GM23338 (cell line): ENCODE measurements at regions not wholly inside any gene's neighbourhood (a gene's known extent, or its start where the extent isn't known, plus 50 kb on each side); places are given as distances from the start of the nearest gene placed in this dataset.

Experiments
- ATAC-seq: fragments of 200-7000 bp; cut with Tn5 transposase; 3 replicates; pipeline ENCODE4 v1.9.1; 2020
- DNase-seq: peaks from one replicate; pipeline ENCODE4 v3.0.0-alpha.2; 2015; ENCODE audit warnings: low spot score
- H2AFZ ChIP-seq: fragments of 200-600 bp; sonication (generic); 2 replicates; pipeline ENCODE4 v1.8.0; 2016; ENCODE audit warnings: antibody characterized with exemption, mild to moderate bottlenecking, moderate library complexity
- H3F3A ChIP-seq: fragments of 200-600 bp; sonication (generic); replicated peaks from 2 replicates; pipeline ENCODE4 v1.8.0; 2017; ENCODE audit warnings: antibody characterized with exemption, mixed run types, low read depth
- H3K27ac ChIP-seq: fragments of 200-600 bp; sonication (generic); 2 replicates; pipeline ENCODE4 v1.6.1; 2016; ENCODE audit warnings: low read depth
- H3K27me3 ChIP-seq: fragments of 200-600 bp; sonication (generic); 2 replicates; pipeline ENCODE4 v1.8.0; 2016; ENCODE audit warnings: mild to moderate bottlenecking, mixed run types, moderate library complexity; ENCODE audit not compliant: insufficient read depth
- H3K36me3 ChIP-seq: fragments of 200-600 bp; sonication (generic); 2 replicates; pipeline ENCODE4 v1.8.0; 2016; ENCODE audit warnings: mild to moderate bottlenecking; ENCODE audit not compliant: insufficient read depth
- H3K4me1 ChIP-seq: fragments of 200-600 bp; sonication (generic); 2 replicates; pipeline ENCODE4 v1.8.0; 2016; ENCODE audit warnings: mild to moderate bottlenecking, moderate library complexity; ENCODE audit not compliant: insufficient read depth
- H3K4me2 ChIP-seq: fragments of 200-600 bp; sonication (generic); 2 replicates; pipeline ENCODE4 v1.7.1; 2017; ENCODE audit warnings: mixed run types
- H3K4me3 ChIP-seq: fragments of 200-600 bp; sonication (generic); 2 replicates; pipeline ENCODE4 v1.6.1; 2016; ENCODE audit warnings: mixed run types
- H3K79me2 ChIP-seq: fragments of 200-600 bp; sonication (generic); replicated peaks from 2 replicates; pipeline ENCODE4 v1.8.0; 2017; ENCODE audit warnings: mild to moderate bottlenecking; ENCODE audit not compliant: insufficient read depth
- H3K9me2 ChIP-seq: fragments of 200-600 bp; sonication (generic); 2 replicates; pipeline ENCODE4 v1.8.0; 2017; ENCODE audit not compliant: insufficient read depth
- H4K20me1 ChIP-seq: fragments of 200-600 bp; sonication (generic); replicated peaks from 2 replicates; pipeline ENCODE4 v1.8.0; 2017; ENCODE audit warnings: mild to moderate bottlenecking; ENCODE audit not compliant: insufficient read depth
- H3K27ac Mint-ChIP-seq: 2 replicates; pipeline ENCODE4 v1.8.0; 2020; ENCODE audit warnings: inconsistent platforms, mild to moderate bottlenecking, moderate library complexity, mixed read lengths
- H3K27me3 Mint-ChIP-seq: 3 replicates; pipeline ENCODE4 v1.8.0; 2022; ENCODE audit warnings: low read depth, mild to moderate bottlenecking, moderate library complexity, mixed read lengths, inconsistent platforms; ENCODE audit not compliant: insufficient read depth, poor library complexity
- H3K36me3 Mint-ChIP-seq: 3 replicates; pipeline ENCODE4 v1.8.0; 2021; ENCODE audit warnings: low read depth, mild to moderate bottlenecking, inconsistent platforms, moderate library complexity, mixed read lengths
- H3K4me1 Mint-ChIP-seq: 3 replicates; pipeline ENCODE4 v1.8.0; 2020; ENCODE audit warnings: mild to moderate bottlenecking, inconsistent platforms, mixed read lengths
- H3K4me3 Mint-ChIP-seq: 3 replicates; pipeline ENCODE4 v1.8.0; 2021; ENCODE audit warnings: moderate library complexity, mild to moderate bottlenecking, inconsistent platforms, mixed read lengths
- H3K9me3 Mint-ChIP-seq: 3 replicates; pipeline ENCODE4 v1.8.0; 2020; ENCODE audit warnings: moderate library complexity, mild to moderate bottlenecking, inconsistent platforms, mixed read lengths
- EZH2 ChIP-seq: fragments of 200-600 bp; sonication (generic); IDR thresholded peaks from one replicate; pipeline ENCODE4 v1.8.0; 2017; ENCODE audit warnings: antibody characterized with exemption, mild to moderate bottlenecking, low read depth; ENCODE audit not compliant: unreplicated experiment
- JUNB ChIP-seq: IDR thresholded peaks from one replicate; pipeline ENCODE4 v1.6.1; 2016; ENCODE audit warnings: antibody characterized with exemption; ENCODE audit not compliant: unreplicated experiment
- NANOG ChIP-seq: IDR thresholded peaks from 2 replicates; pipeline ENCODE4 v1.6.1; 2016; ENCODE audit warnings: antibody characterized with exemption, borderline replicate concordance
- ZNF114 ChIP-seq: fragments of 250-450 bp; sonication (Bioruptor Pico); IDR thresholded peaks from 2 replicates; pipeline ENCODE4 v1.5.0; 2020; ENCODE audit warnings: mild to moderate bottlenecking, moderate library complexity
- TF ChIP-seq, protein P1 (sequence below): fragments of 250-450 bp; sonication (Bioruptor Pico); IDR thresholded peaks from 2 replicates; pipeline ENCODE4 v1.5.0; 2020; ENCODE audit warnings: mild to moderate bottlenecking, moderate library complexity
- TF ChIP-seq, protein P2 (sequence below): IDR thresholded peaks from one replicate; pipeline ENCODE4 v1.6.1; 2018; ENCODE audit warnings: antibody characterized with exemption; ENCODE audit not compliant: unreplicated experiment
- TF ChIP-seq, protein P3 (sequence below): IDR thresholded peaks from 2 replicates; pipeline ENCODE4 v1.6.1; 2016; ENCODE audit warnings: antibody characterized with exemption
- TF ChIP-seq, protein P4 (sequence below), 2 experiments: fragments of 200-600 bp in 1 of 2; sonication (generic) in 1 of 2; conservative IDR thresholded peaks; 2 replicates each; pipeline versions ENCODE4 v1.5.1 to v1.6.1; 2016 to 2017; ENCODE audit warnings: antibody characterized with exemption in 2 of 2, low read depth in 2 of 2, mild to moderate bottlenecking in 2 of 2, moderate library complexity in 1 of 2

- no peak overlapping the region for H3K4me3 Mint-ChIP-seq
- H3K27me3 Mint-ChIP-seq = no peaks in the 10 kb centered on the region
Measured at GRCh38 chr4:114072781-114073180, 93.3 kb upstream of the ARSJ start.

More at GRCh38 chr4:114072781-114073180, 93.3 kb upstream of the ARSJ start:
- Histone ChIP-seq H3K27ac (no peak overlapping the region), H2AFZ (no peak overlapping the region), H4K20me1 (no peaks in the 10 kb centered on the region), H3K4me3 (no peak overlapping the region), H3F3A (no peaks in the 10 kb centered on the region), H3K27me3 (no peaks in the 10 kb centered on the region), H3K79me2 (no peaks in the 10 kb centered on the region), H3K4me1 (no peaks in the 10 kb centered on the region), H3K9me2 (no peaks in the 10 kb centered on the region), H3K36me3 (no peaks in the 10 kb centered on the region), H3K4me2 (no peak overlapping the region)
- Mint-ChIP-seq H3K4me1 (no peaks in the 10 kb centered on the region), H3K27ac (no peak overlapping the region), H3K36me3 (no peaks in the 10 kb centered on the region), H3K9me3 (no peaks in the 10 kb centered on the region; the same call in 2 of the 3 replicates)
- ATAC-seq (no peak), DNase-seq (no peak)
- TF ChIP-seq, protein P1, sequence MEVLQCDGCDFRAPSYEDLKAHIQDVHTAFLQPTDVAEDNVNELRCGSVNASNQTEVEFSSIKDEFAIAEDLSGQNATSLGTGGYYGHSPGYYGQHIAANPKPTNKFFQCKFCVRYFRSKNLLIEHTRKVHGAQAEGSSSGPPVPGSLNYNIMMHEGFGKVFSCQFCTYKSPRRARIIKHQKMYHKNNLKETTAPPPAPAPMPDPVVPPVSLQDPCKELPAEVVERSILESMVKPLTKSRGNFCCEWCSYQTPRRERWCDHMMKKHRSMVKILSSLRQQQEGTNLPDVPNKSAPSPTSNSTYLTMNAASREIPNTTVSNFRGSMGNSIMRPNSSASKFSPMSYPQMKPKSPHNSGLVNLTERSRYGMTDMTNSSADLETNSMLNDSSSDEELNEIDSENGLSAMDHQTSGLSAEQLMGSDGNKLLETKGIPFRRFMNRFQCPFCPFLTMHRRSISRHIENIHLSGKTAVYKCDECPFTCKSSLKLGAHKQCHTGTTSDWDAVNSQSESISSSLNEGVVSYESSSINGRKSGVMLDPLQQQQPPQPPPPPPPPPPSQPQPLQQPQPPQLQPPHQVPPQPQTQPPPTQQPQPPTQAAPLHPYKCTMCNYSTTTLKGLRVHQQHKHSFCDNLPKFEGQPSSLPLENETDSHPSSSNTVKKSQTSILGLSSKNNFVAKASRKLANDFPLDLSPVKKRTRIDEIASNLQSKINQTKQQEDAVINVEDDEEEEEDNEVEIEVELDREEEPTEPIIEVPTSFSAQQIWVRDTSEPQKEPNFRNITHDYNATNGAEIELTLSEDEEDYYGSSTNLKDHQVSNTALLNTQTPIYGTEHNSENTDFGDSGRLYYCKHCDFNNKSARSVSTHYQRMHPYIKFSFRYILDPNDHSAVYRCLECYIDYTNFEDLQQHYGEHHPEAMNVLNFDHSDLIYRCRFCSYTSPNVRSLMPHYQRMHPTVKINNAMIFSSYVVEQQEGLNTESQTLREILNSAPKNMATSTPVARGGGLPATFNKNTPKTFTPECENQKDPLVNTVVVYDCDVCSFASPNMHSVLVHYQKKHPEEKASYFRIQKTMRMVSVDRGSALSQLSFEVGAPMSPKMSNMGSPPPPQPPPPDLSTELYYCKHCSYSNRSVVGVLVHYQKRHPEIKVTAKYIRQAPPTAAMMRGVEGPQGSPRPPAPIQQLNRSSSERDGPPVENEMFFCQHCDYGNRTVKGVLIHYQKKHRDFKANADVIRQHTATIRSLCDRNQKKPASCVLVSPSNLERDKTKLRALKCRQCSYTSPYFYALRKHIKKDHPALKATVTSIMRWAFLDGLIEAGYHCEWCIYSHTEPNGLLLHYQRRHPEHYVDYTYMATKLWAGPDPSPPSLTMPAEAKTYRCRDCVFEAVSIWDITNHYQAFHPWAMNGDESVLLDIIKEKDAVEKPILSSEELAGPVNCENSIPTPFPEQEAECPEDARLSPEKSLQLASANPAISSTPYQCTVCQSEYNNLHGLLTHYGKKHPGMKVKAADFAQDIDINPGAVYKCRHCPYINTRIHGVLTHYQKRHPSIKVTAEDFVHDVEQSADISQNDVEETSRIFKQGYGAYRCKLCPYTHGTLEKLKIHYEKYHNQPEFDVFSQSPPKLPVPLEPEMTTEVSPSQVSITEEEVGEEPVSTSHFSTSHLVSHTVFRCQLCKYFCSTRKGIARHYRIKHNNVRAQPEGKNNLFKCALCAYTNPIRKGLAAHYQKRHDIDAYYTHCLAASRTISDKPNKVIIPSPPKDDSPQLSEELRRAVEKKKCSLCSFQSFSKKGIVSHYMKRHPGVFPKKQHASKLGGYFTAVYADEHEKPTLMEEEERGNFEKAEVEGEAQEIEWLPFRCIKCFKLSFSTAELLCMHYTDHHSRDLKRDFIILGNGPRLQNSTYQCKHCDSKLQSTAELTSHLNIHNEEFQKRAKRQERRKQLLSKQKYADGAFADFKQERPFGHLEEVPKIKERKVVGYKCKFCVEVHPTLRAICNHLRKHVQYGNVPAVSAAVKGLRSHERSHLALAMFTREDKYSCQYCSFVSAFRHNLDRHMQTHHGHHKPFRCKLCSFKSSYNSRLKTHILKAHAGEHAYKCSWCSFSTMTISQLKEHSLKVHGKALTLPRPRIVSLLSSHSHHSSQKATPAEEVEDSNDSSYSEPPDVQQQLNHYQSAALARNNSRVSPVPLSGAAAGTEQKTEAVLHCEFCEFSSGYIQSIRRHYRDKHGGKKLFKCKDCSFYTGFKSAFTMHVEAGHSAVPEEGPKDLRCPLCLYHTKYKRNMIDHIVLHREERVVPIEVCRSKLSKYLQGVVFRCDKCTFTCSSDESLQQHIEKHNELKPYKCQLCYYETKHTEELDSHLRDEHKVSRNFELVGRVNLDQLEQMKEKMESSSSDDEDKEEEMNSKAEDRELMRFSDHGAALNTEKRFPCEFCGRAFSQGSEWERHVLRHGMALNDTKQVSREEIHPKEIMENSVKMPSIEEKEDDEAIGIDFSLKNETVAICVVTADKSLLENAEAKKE (CRISPR knock-in tag) = no peak
- TF ChIP-seq EZH2 (no peak), JUNB (no peak), NANOG (no peak), ZNF114 (CRISPR knock-in tag) (no peak)
- TF ChIP-seq, protein P2, sequence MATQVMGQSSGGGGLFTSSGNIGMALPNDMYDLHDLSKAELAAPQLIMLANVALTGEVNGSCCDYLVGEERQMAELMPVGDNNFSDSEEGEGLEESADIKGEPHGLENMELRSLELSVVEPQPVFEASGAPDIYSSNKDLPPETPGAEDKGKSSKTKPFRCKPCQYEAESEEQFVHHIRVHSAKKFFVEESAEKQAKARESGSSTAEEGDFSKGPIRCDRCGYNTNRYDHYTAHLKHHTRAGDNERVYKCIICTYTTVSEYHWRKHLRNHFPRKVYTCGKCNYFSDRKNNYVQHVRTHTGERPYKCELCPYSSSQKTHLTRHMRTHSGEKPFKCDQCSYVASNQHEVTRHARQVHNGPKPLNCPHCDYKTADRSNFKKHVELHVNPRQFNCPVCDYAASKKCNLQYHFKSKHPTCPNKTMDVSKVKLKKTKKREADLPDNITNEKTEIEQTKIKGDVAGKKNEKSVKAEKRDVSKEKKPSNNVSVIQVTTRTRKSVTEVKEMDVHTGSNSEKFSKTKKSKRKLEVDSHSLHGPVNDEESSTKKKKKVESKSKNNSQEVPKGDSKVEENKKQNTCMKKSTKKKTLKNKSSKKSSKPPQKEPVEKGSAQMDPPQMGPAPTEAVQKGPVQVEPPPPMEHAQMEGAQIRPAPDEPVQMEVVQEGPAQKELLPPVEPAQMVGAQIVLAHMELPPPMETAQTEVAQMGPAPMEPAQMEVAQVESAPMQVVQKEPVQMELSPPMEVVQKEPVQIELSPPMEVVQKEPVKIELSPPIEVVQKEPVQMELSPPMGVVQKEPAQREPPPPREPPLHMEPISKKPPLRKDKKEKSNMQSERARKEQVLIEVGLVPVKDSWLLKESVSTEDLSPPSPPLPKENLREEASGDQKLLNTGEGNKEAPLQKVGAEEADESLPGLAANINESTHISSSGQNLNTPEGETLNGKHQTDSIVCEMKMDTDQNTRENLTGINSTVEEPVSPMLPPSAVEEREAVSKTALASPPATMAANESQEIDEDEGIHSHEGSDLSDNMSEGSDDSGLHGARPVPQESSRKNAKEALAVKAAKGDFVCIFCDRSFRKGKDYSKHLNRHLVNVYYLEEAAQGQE = no peak
- TF ChIP-seq, protein P3, sequence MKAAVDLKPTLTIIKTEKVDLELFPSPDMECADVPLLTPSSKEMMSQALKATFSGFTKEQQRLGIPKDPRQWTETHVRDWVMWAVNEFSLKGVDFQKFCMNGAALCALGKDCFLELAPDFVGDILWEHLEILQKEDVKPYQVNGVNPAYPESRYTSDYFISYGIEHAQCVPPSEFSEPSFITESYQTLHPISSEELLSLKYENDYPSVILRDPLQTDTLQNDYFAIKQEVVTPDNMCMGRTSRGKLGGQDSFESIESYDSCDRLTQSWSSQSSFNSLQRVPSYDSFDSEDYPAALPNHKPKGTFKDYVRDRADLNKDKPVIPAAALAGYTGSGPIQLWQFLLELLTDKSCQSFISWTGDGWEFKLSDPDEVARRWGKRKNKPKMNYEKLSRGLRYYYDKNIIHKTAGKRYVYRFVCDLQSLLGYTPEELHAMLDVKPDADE = no peak
- TF ChIP-seq, protein P4, sequence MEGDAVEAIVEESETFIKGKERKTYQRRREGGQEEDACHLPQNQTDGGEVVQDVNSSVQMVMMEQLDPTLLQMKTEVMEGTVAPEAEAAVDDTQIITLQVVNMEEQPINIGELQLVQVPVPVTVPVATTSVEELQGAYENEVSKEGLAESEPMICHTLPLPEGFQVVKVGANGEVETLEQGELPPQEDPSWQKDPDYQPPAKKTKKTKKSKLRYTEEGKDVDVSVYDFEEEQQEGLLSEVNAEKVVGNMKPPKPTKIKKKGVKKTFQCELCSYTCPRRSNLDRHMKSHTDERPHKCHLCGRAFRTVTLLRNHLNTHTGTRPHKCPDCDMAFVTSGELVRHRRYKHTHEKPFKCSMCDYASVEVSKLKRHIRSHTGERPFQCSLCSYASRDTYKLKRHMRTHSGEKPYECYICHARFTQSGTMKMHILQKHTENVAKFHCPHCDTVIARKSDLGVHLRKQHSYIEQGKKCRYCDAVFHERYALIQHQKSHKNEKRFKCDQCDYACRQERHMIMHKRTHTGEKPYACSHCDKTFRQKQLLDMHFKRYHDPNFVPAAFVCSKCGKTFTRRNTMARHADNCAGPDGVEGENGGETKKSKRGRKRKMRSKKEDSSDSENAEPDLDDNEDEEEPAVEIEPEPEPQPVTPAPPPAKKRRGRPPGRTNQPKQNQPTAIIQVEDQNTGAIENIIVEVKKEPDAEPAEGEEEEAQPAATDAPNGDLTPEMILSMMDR (conservative IDR thresholded peaks at IDR 0.05; ENCODE audit: low read depth in 2 of 2) = no peak
